ENCODE measurements at regions not wholly inside any gene's neighbourhood (a gene's known extent, or its start where the extent isn't known, plus 50 kb on each side); places are given as distances from the start of the nearest gene placed in this dataset.

DNA sequence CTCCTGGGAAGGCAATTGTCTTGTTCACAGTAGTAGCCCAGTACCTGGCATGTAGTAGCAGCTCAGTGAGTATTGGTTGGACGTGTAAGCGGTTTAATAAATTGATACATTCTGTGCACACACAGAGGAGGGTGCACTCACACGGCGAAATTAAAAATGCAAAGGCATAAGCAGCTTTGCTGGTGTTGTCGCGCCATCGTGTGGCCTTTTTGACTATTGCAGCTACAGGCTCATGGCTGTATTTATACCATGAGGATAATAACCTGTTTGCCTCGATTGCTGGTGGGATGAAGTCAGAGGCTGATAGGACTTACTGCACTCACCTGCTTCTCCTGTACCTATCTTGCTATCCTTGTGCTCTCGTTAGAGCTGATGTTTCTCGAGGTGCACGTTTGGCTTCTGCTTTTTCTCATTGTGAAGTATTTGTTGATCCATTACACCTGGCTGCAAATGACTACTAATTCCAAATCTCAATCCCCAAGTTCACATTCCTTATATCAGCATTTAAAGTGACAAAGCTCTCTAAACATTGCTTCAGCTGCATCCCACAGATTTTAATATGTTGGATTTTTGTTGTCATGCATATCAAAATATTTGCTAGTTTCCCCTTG, 61.5 kb downstream of the TBXT start:
- peak; percentile 23 for DNase-seq (ENCODE audit: low read depth)

- DNase-seq (ENCODE audit: low read depth), result no peak
These were observed 62.1 kb downstream of the TBXT start for GRCh38 chr6:166105341-166106075.

- no peak for DNase-seq (ENCODE audit: low read depth)
These were observed 62.8 kb downstream of the TBXT start for GRCh38 chr6:166104872-166105271.

- no peak for DNase-seq (ENCODE audit: low read depth)
These were observed 63.5 kb downstream of the TBXT start for GRCh38 chr6:166104107-166104506.

DNA sequence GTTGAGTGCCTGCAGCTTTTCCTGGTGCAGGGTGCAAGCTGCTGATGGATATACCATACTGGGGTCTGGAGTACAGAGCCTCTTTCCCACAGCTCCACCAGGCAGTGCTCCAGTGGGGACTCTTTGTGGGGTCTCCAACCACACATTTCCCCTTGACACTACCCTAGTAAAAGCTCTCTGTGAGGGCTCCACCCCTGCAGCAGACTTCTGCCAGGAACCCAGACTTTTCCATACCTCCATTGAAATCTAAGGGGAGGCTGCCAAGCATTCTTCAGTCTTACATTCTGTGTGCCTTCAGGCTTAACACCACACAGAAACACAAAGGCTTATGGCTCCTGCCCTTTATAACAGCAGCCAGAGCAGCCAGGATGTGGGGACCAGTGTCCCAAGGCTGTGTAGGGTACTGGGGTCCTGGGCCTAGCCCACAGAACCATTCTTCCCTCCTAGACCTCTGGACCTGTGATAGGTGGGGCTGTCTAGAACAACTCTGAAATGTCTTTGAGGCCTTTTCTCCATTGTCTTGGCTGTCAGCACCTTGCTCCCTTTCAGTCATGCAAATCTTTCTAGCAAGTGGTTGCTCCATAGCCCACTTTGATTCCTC, 65.7 kb downstream of the TBXT start:
- no peak for DNase-seq (ENCODE audit: low read depth)

- DNase-seq (ENCODE audit: low read depth), result peak; percentile 45
These were observed 69.6 kb downstream of the TBXT start for GRCh38 chr6:166097914-166098522.

DNA sequence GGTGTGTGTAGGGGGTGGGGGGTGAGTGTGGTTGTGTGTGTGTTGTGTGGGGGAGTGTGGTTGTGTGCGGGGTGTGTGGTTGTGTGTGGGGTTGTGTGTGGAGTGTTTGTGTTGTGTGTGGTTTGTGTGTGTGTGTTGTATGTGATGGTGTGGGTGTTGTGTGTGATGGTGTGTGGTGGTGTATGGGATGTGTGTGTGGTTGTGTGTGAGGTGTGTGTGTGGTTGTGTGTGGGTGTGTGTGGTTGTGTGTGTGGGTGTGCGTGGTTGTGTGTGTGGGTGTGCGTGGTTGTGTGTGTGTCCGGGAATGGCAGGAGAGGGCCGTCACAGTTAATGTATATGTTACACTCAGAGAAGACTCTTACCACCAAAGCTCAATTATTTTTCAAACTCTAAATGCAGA, 79.8 kb downstream of the TBXT start:
- no peak for DNase-seq (ENCODE audit: low read depth)

DNA sequence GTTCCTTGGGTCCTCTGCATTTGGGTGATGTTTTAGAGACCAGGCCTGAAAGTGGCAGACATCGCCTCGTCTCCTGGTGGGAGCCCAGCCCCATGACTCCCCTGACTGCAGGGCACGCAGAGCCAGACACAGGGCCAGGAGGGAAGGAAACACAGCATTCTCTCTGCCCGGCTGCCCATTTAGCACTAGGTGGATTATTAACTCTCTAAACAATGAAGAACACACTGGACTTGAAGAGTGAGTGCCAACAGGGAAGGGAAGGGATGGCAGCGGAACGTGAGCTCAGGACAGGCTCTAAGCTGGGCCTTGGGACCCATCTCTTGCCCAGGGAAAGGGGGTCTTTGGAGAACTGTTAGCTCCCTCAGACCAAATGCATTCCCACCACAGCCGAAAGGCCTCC, 80.4 kb downstream of the TBXT start:
- DNase-seq (ENCODE audit: low read depth), result no peak

DNA sequence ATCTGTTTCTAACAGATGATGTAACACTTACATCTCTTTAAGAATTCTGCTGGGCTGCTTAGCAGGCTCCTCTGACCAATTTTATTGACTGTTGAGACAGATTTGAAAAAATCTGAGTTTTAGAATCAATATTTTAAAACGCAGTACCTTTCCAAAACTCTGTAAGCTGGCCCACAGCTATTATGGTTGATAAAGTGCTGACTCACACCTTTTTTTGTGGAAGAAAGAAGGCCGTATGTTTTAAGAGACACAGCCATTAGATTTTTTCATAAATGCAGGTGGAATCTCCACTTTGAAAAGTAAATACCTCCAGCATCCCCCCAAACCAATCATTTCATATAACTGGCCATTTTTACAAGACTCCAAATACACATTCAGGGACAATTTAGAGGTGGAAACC, 82.2 kb downstream of the TBXT start:
- DNase-seq (ENCODE audit: low read depth), result no peak

DNA sequence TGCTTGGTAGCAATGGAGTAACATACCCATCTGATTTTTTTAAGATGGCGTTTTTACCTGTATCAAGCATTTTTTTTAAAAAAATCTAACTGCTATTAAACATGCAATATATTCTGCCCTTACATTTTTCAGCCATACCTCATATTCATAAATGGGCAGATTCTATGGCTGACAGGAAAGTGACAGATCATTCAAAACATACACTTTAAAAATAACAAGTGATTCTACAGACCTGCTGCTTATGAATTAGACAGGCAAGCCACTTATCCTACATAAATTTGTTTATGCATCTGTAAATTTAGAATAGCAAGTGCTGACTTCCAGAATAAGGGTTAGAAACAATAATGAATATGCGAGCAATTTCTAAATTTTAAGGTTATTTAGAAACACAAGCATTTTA, 82.7 kb downstream of the TBXT start:
- DNase-seq (ENCODE audit: low read depth), result no peak

- DNase-seq (ENCODE audit: low read depth), result no peak
These were observed 87.8 kb downstream of the TBXT start for GRCh38 chr6:166079841-166080240.

GRCh38 chr6:166078294-166078693, 89.4 kb downstream of the TBXT start:
- peak; percentile 72 for DNase-seq (ENCODE audit: low read depth)

DNA sequence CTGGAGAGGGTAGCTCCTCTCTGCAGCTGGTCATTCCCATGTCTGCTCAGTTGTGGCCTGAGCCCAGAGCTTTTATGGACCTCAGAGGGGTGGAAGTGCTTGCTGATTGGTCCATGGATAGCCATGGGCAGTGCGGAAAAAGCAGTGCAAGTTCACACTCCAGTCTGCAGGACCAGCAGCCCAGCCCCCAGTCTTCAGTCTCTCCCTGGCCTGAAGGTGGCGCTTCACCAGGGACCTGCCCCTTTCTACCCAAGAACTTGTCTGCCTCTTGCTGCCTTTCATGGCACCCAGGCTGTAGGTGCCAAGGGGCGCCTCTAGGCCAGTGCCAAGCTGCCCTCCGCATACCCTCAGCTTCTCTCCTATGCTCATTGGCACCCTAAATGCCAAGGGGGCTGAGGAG, 91.0 kb downstream of the TBXT start:
- no peak for DNase-seq (ENCODE audit: low read depth)

- DNase-seq (ENCODE audit: low read depth), result no peak
These were observed 91.7 kb downstream of the TBXT start for GRCh38 chr6:166075925-166076324.

DNA sequence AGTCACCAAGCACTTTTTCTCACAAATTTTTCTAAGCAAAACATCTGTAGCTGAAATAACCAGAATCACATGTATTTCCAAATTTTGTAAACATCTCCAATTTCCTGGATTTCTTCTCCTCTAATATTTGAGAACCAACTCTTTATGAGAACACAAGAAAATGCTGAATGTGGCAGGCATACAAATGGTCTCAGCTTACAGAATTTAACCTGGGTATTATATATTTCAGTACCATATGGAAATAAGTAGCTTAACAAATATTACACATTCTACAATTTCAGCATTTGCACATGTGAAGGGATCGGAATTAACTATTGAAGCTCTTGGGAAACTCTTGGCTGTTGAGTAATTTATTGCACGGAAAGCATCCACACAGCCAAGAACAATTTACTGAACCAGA, 92.5 kb downstream of the TBXT start:
- DNase-seq (ENCODE audit: low read depth), result no peak

DNA sequence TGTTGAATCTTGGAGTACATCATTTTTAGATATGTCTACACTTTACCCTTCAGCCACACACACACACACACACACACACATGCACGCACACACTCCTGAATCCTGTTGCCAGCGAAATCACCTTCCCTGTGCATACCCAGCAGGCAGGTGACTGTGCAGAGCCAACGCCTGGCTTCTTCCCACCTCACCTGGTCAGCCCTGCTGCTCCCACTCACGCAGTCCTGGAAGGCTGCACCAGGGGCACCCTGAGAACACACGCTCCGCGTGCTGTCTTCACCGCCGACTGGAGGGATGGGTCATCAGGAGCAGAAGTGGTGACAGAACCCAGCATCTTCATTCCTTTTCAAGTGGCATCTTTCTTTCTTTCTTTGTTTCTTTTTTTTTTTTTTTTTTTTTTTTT, 94.6 kb downstream of the TBXT start:
- DNase-seq (ENCODE audit: low read depth), result no peak

GRCh38 chr6:166068768-166069167, 98.9 kb downstream of the TBXT start:
- DNase-seq (ENCODE audit: low read depth), result no peak

DNA sequence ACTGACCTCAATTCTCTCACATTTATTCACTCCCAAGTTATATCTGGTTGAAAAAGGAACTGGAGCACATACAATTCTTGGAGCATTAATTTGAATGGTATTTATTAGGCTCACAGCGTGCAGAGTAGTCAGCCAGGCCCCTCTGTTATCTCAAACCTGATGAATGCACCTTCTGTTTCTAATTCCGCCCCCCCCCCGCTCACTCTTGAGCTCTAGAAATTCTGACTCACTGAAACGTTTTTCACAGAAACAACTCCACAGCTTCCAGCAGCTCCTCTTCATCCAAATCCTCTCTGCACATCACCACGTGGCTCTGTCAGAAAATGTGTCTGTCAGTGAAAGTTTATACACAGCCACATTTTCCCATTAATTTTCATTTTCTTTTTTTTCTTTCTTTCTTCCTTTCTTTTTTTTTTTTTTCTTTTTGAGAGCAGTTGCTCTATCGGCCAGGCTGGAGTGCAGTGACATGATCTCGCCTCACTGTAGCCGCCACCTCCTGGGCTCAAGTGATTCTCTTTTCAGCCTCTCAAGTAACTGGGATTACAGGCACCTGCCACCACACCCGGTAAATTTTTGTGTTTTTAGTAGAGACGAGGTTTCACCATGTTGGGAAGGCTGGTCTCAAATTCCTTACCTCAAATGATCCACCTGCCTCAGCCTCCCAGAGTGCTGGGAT, 109.4 kb downstream of the TBXT start:
- DNase-seq (ENCODE audit: low read depth), result no peak

DNA sequence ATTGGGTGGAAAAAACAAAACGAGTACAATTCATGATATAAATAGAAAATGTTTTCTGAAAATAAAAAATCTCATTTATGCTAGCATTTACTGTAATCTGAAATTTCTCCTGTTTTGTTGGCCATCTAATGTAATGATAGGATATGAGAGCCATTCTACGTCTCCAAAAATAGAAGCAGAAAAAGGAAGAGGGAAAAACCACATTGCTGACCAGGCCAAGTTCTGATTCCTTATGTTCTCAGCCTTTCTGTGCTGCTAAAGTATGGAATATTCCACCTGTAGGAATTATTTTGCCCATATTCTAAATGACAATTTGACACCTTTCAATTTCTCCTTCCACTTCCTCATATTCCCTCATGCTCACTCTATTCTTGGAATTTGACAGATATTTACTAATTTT, 110.2 kb downstream of the TBXT start:
- DNase-seq (ENCODE audit: low read depth), result no peak

GRCh38 chr6:166056637-166057036, 111.0 kb downstream of the TBXT start:
- DNase-seq (ENCODE audit: low read depth), result peak; percentile 41

GRCh38 chr6:166055801-166056200, 111.8 kb downstream of the TBXT start:
- DNase-seq (ENCODE audit: low read depth), result no peak

DNA sequence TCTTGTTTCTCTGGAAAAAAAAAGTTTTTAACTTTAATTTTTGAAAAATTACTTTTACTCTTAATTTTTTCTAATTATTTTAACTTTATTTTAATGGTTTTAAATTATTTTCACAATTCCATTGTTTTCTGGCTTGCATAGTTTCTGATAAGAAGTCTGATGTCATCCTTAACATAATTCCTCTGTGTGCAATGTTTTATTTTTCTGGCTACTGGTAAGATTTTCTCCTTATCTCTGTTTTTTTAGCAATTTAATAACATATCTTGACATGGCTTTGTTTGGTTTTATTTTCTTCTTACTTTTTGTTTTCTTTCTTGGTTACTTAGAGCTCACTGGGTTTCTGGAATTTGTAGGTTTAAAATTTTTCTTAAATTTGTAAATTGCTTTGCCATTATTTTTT, 114.8 kb downstream of the TBXT start:
- DNase-seq (ENCODE audit: low read depth), result no peak

GRCh38 chr6:166050559-166050958, 117.1 kb downstream of the TBXT start:
- DNase-seq (ENCODE audit: low read depth), result no peak

Data from stromal cell of bone marrow (primary cell).